Nucleus accumbens (tissue), 56 donors: ENCODE measurements at regions not wholly inside any gene's neighbourhood (a gene's known extent, or its start where the extent isn't known, plus 50 kb on each side); places are given as distances from the start of the nearest gene placed in this dataset.
A peak's percentile ranks its signal among the peaks of the same experiment; 100 is the strongest.

Experiments
- DNase-seq, 56 donors: peaks; one replicate each; lab custom pipeline; 2025; lab: John Stamatoyannopoulos, UW

- DNase-seq, result no peak
These were observed 123.1 kb upstream of the ZNF608 start for GRCh38 chr5:124869426-124870033.

- no peak for DNase-seq
These were observed 123.6 kb upstream of the ZNF608 start for GRCh38 chr5:124870070-124870469.

- DNase-seq, result peak in 6 of 56 donors; percentile 7 to 47 (median 12)
These were observed 124.9 kb upstream of the ZNF608 start for GRCh38 chr5:124871303-124871702.

- no peak for DNase-seq
These were observed 125.6 kb upstream of the ZNF608 start for GRCh38 chr5:124872086-124872485.

- DNase-seq, result no peak
These were observed 126.2 kb upstream of the ZNF608 start for GRCh38 chr5:124872615-124873014.

GRCh38 chr5:124873188-124873587 lies 126.7 kb upstream of the ZNF608 start:
- DNase-seq, result no peak

- DNase-seq, result no peak
These were observed 127.3 kb upstream of the ZNF608 start for GRCh38 chr5:124873713-124874112.

GRCh38 chr5:124876566-124876965 lies 130.1 kb upstream of the ZNF608 start:
- DNase-seq, result no peak

GRCh38 chr5:124876983-124877382 lies 130.5 kb upstream of the ZNF608 start:
- no peak for DNase-seq

GRCh38 chr5:124877501-124878146 lies 131.2 kb upstream of the ZNF608 start:
- no peak for DNase-seq

- no peak for DNase-seq
These were observed 132.3 kb upstream of the ZNF608 start for GRCh38 chr5:124878583-124879342.

- DNase-seq, result peak in 1 of 56 donors; percentile 15
These were observed 134.7 kb upstream of the ZNF608 start for GRCh38 chr5:124880903-124881697.

- no peak for DNase-seq
These were observed 137.2 kb upstream of the ZNF608 start for GRCh38 chr5:124883681-124884080.

GRCh38 chr5:124884114-124884513 lies 137.7 kb upstream of the ZNF608 start:
- no peak for DNase-seq

GRCh38 chr5:124885490-124885889 lies 139.1 kb upstream of the ZNF608 start:
- DNase-seq, result no peak

GRCh38 chr5:124887223-124887622 lies 140.8 kb upstream of the ZNF608 start:
- peak in 14 of 56 donors; percentile 8 to 51 (median 24) for DNase-seq

GRCh38 chr5:124888050-124888506 lies 141.6 kb upstream of the ZNF608 start:
- DNase-seq, result peak in 9 of 56 donors; percentile 11 to 46 (median 19)

GRCh38 chr5:124888622-124889485 lies 142.4 kb upstream of the ZNF608 start:
- peak in 2 of 56 donors; percentile 21 to 56 for DNase-seq

- DNase-seq, result no peak
These were observed 143.0 kb upstream of the ZNF608 start for GRCh38 chr5:124889486-124889825.

- no peak for DNase-seq
These were observed 143.4 kb upstream of the ZNF608 start for GRCh38 chr5:124889850-124890249.
